ENCODE measurements at regions not wholly inside any gene's neighbourhood (a gene's known extent, or its start where the extent isn't known, plus 50 kb on each side); places are given as distances from the start of the nearest gene placed in this dataset.

- no peak for TF ChIP-seq CTCF (IDR thresholded peaks at IDR 0.05)
- no peak for TF ChIP-seq POLR2A (IDR thresholded peaks at IDR 0.05)
Observed at GRCh38 chr20:59435518-59435917, 135.1 kb downstream of the EDN3 start.

All from thyroid gland (tissue), 4 donors.